Kidney (tissue), 13 donors: ENCODE measurements at regions not wholly inside any gene's neighbourhood (a gene's known extent, or its start where the extent isn't known, plus 50 kb on each side); places are given as distances from the start of the nearest gene placed in this dataset.

ENCODE experiments used
- DNase-seq, 5 donors: peaks; one replicate each; pipeline ENCODE4 v3.0.0-alpha.2; 2013 to 2020
- FAIRE-seq: peaks from 2 replicates; lab custom pipeline; 2012; peaks lifted over from hg19 to GRCh38; lab: Jason Lieb, UNC
- H3K27ac ChIP-seq, 2 donors: one replicate each; pipeline ENCODE4 v1.7.0; 2013; ENCODE audit warnings: low read depth in 2 of 2, low read length in 2 of 2, inconsistent platforms in 1 of 2
- H3K27me3 ChIP-seq: one replicate; pipeline ENCODE4 v1.7.1; 2013; ENCODE audit warnings: low read length, inconsistent platforms; ENCODE audit not compliant: control insufficient read depth, insufficient read depth
- H3K36me3 ChIP-seq, 3 donors: one replicate each; pipeline versions ENCODE4 v1.7.0 to v1.7.1; 2013; ENCODE audit warnings: low read length in 3 of 3, control low read depth in 1 of 3, inconsistent platforms in 1 of 3; ENCODE audit not compliant: insufficient read depth in 3 of 3, control insufficient read depth in 2 of 3
- H3K4me1 ChIP-seq, 3 donors: one replicate each; pipeline versions ENCODE4 v1.7.0 to v1.7.1; 2013; ENCODE audit warnings: low read length in 3 of 3, inconsistent platforms in 1 of 3, low read depth in 1 of 3; ENCODE audit not compliant: control insufficient read depth in 2 of 3, insufficient read depth in 2 of 3
- H3K4me3 ChIP-seq, 3 donors: one replicate each; pipeline versions ENCODE4 v1.7.0 to v1.8.1; 2013; ENCODE audit warnings: low read length in 3 of 3, control low read depth in 1 of 3, inconsistent platforms in 1 of 3
- H3K9ac ChIP-seq, 3 donors: one replicate each; pipeline versions ENCODE4 v1.7.0 to v1.7.1; 2013; ENCODE audit warnings: low read length in 3 of 3, control low read depth in 1 of 3, inconsistent platforms in 1 of 3
- H3K9me3 ChIP-seq, 3 donors: one replicate each; pipeline versions ENCODE4 v1.7.0 to v1.7.1; 2013; ENCODE audit warnings: low read length in 3 of 3, control low read depth in 1 of 3, inconsistent platforms in 1 of 3; ENCODE audit not compliant: control insufficient read depth in 2 of 3, insufficient read depth in 1 of 3
- CTCF ChIP-seq: IDR thresholded peaks from 3 replicates; pipeline ENCODE4 v1.5.1; 2012; ENCODE audit warnings: mild to moderate bottlenecking, moderate library complexity, borderline replicate concordance; ENCODE audit not compliant: insufficient read depth; ENCODE audit errors: extremely low read depth
- intact Hi-C: fragments of 100-400 bp; cut with DNase I; formaldehyde crosslinking; loops from one replicate; pipeline ENCODE4 v1.11.1; 2022
- donor health status: control.
- donor health status: control.
- donor health status: control.
- donor health status: control.
- donor health status: control.
- donor health status: DM: yes; HTN: yes; CAD: no.
- donor health status: Normal renal cell carcinoma (clear cell type).

DNA sequence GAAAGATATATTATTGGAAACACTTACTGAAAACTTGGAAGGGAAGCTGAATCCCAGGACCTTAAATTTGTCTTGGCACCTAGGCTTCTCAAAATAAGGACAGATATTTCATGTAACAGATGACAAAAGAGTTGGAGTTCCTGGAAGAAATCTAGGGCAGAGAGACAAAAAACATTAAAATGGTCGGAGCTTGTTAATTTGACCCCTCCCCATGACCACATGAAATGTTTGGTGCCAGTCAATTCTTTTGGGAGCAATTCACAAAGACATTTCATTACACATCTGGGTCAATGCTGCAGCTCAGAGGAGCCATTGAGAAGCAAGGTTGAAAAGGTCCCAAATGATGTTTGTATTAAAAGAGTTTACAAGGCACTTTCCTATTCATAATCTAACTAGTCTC lies 162.0 kb upstream of the GUCY1A2 start:
- Histone ChIP-seq H3K27me3 (no peaks in the 10 kb centered on the region), H3K27ac (no peak overlapping the region), H3K4me3 (no peak overlapping the region), H3K36me3 (no peaks in the 10 kb centered on the region), H3K9me3 (no peaks in the 10 kb centered on the region), H3K9ac (no peak overlapping the region), H3K4me1 (no peaks in the 10 kb centered on the region)
- FAIRE-seq (no peak), DNase-seq (peak in 1 of 5 donors; percentile 1)
- intact Hi-C loops = no loop called here
- no peak for TF ChIP-seq CTCF

- Histone ChIP-seq H3K36me3 (no peaks in the 10 kb centered on the region), H3K27ac (no peak overlapping the region), H3K4me3 (no peak overlapping the region), H3K9me3 (no peaks in the 10 kb centered on the region), H3K9ac (no peak overlapping the region), H3K4me1 (no peaks in the 10 kb centered on the region), H3K27me3 (no peaks in the 10 kb centered on the region)
- intact Hi-C loops = no loop called here
- FAIRE-seq (no peak), DNase-seq (no peak)
- TF ChIP-seq CTCF = no peak
Measured at GRCh38 chr11:107179829-107180228, 161.6 kb upstream of the GUCY1A2 start.

DNA sequence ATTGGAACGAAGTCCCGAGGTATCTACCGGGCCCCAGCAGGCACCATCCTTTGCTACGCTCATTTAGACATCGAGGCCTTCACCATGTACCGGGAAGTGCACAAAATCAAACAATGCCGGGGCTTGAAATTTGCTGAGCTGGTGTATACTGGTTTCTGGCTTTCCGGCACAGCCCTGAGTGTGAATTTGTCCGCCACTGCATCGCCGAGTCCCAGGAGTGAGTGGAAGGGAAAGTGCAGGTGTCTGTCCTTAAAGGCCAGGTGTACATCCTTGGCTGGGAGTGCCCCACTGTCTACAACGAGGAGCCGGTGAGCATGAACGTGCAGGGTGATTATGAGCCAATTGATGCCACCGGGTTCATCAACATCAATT lies 158.8 kb upstream of the GUCY1A2 start:
- Histone ChIP-seq H3K4me3 (no peak overlapping the region), H3K27ac (no peak overlapping the region), H3K4me1 (no peaks in the 10 kb centered on the region), H3K9ac (no peak overlapping the region), H3K27me3 (no peaks in the 10 kb centered on the region), H3K9me3 (no peaks in the 10 kb centered on the region), H3K36me3 (no peaks in the 10 kb centered on the region)
- peak in 1 of 5 donors; percentile 35 for DNase-seq
- intact Hi-C loops = no loop called here
- TF ChIP-seq CTCF = no peak
- no peak for FAIRE-seq
